PC-3 (cell line): ENCODE measurements at regions not wholly inside any gene's neighbourhood (a gene's known extent, or its start where the extent isn't known, plus 50 kb on each side); places are given as distances from the start of the nearest gene placed in this dataset.

ENCODE experiments used
- ATAC-seq: fragments of 200-7000 bp; cut with Tn5 transposase; 2 replicates; pipeline ENCODE4 v1.9.1; 2020; ENCODE audit warnings: mild to moderate bottlenecking, moderate library complexity
- BruUV-seq: library from RNA; stranded (reverse); fragments of 400-500 nt; replicated peaks from 2 replicates; lab custom pipeline; 2021; lab: Mats Ljungman, UMichigan
- CTCF ChIA-PET: fragments of 300-600 bp; sonication (Branson Sonifier 250); formaldehyde crosslinking; loops from one replicate; lab custom pipeline; 2022; ENCODE audit warnings: antibody characterized with exemption; lab: Charles Lee
- POLR2A ChIA-PET: fragments of 300-600 bp; sonication (Branson Sonifier 250); formaldehyde crosslinking; loops from one replicate; lab custom pipeline; 2022; ENCODE audit warnings: antibody characterized with exemption; ENCODE audit not compliant: unreplicated experiment; lab: Charles Lee
- DNase-seq: peaks from one replicate; pipeline ENCODE4 v3.0.0-alpha.2; 2015
- H2AFZ ChIP-seq: fragments of 300-600 bp; sonication (generic); 2 replicates; pipeline ENCODE4 v1.6.0; 2016; ENCODE audit warnings: antibody characterized with exemption, low read length
- H3F3A ChIP-seq: fragments of 300-600 bp; sonication (generic); one replicate; pipeline ENCODE4 v1.6.0; 2017; ENCODE audit warnings: antibody characterized with exemption, low read length, control low read depth, mild to moderate bottlenecking; ENCODE audit not compliant: unreplicated experiment
- H3K27ac ChIP-seq: fragments of 300-600 bp; sonication (generic); 2 replicates; pipeline ENCODE4 v1.5.1; 2016; ENCODE audit warnings: mild to moderate bottlenecking, low read length
- H3K27me3 ChIP-seq: fragments of 300-600 bp; sonication (generic); 2 replicates; pipeline ENCODE4 v1.6.1; 2016; ENCODE audit warnings: low read length, mixed read lengths
- H3K36me3 ChIP-seq: fragments of 300-600 bp; sonication (generic); 2 replicates; pipeline ENCODE4 v1.6.1; 2016; ENCODE audit warnings: low read depth, mixed run types, low read length, mixed read lengths
- H3K4me1 ChIP-seq: fragments of 300-600 bp; sonication (generic); 2 replicates; pipeline ENCODE4 v1.5.1; 2016; ENCODE audit warnings: low read length; ENCODE audit not compliant: insufficient read depth
- H3K4me2 ChIP-seq: fragments of 300-600 bp; sonication (generic); 2 replicates; pipeline ENCODE4 v1.6.0; 2016; ENCODE audit warnings: low read length
- H3K4me3 ChIP-seq: fragments of 300-600 bp; sonication (generic); 2 replicates; pipeline ENCODE4 v1.5.1; 2016; ENCODE audit warnings: mild to moderate bottlenecking, low read length, mixed read lengths
- H3K79me2 ChIP-seq: fragments of 300-600 bp; sonication (generic); 2 replicates; pipeline ENCODE4 v1.6.1; 2017; ENCODE audit warnings: low read length, mixed read lengths
- H3K9ac ChIP-seq: fragments of 300-600 bp; sonication (generic); 2 replicates; pipeline ENCODE4 v1.6.0; 2016; ENCODE audit warnings: mild to moderate bottlenecking, low read length
- H3K9me2 ChIP-seq: fragments of 300-600 bp; sonication (generic); replicated peaks from 2 replicates; pipeline ENCODE4 v1.6.1; 2016; ENCODE audit warnings: mixed run types, low read length, mixed read lengths
- H3K9me3 ChIP-seq: fragments of 300-600 bp; sonication (generic); 2 replicates; pipeline ENCODE4 v1.6.1; 2016; ENCODE audit warnings: low read length, mixed read lengths
- H4K20me1 ChIP-seq: fragments of 300-600 bp; sonication (generic); 2 replicates; pipeline ENCODE4 v1.6.1; 2016; ENCODE audit warnings: low read length, mixed read lengths
- CTCF ChIP-seq: fragments of 300-600 bp; sonication (generic); conservative IDR thresholded peaks from 2 replicates; pipeline ENCODE4 v1.5.1; 2017; ENCODE audit warnings: antibody characterized with exemption, low read depth, mild to moderate bottlenecking, low read length
- EZH2 ChIP-seq: fragments of 300-600 bp; sonication (generic); IDR thresholded peaks from one replicate; pipeline ENCODE4 v1.6.1; 2017; ENCODE audit warnings: antibody characterized with exemption, mild to moderate bottlenecking, low read length; ENCODE audit not compliant: unreplicated experiment
- EZH2phosphoT487 ChIP-seq: fragments of 300-600 bp; sonication (generic); IDR thresholded peaks from 2 replicates; pipeline ENCODE4 v1.6.1; 2018; ENCODE audit warnings: mild to moderate bottlenecking, antibody characterized with exemption, low read length, borderline replicate concordance
- intact Hi-C: fragments of 100-400 bp; cut with micrococcal nuclease; formaldehyde crosslinking; loops from 2 replicates; pipeline ENCODE4 v1.9.0; 2023

DNA sequence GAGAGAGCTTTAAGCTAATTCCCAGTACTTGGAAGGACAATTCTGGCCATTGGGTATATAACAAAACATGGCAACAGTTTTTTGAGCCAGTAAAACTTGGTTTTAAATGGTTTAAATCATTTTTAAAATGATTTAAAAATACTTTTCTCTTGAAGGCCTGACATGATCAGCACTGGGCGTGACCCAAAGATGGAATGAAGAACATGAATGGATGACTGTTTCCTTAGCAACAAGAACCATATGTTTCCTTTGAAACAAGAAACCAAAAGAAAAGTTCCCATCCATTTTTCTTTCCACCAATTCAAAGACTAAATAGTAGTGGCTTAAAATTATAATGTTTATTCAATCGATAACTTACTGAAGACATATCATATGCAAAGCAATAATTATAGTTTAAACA lies 348.3 kb upstream of the FIGN start:
- no peaks in the 10 kb centered on the region; the same call in none of the 2 replicates for H3K27me3 ChIP-seq
- intact Hi-C loops, result no loop called here
- DNase-seq (no peak), ATAC-seq (no peak)
- no peaks in the 10 kb centered on the region for H3K4me1 ChIP-seq
- TF ChIP-seq EZH2phosphoT487 (no peak), EZH2 (no peak), CTCF (no peak)
- H3K4me3 ChIP-seq, result no peak overlapping the region
- H3K9me2 ChIP-seq, result no peaks in the 10 kb centered on the region
- CTCF ChIA-PET, result no interaction called here
- no peaks in the 10 kb centered on the region for H3K9me3 ChIP-seq
- H2AFZ ChIP-seq, result no peak overlapping the region
- H3K9ac ChIP-seq, result no peak overlapping the region
- POLR2A ChIA-PET, result no interaction called here
- H4K20me1 ChIP-seq, result no peaks in the 10 kb centered on the region
- no TSS peak for BruUV-seq
- no peak overlapping the region for H3K27ac ChIP-seq
- no peaks in the 10 kb centered on the region for H3K36me3 ChIP-seq
- H3K4me2 ChIP-seq, result no peak overlapping the region
- no peaks in the 10 kb centered on the region for H3K79me2 ChIP-seq
- H3F3A ChIP-seq, result no peaks in the 10 kb centered on the region

GRCh38 chr2:164080486-164080885 lies 344.7 kb upstream of the FIGN start:
- Histone ChIP-seq H3F3A (no peaks in the 10 kb centered on the region), H3K4me2 (no peak overlapping the region), H3K4me1 (no peaks in the 10 kb centered on the region), H3K27ac (no peak overlapping the region), H4K20me1 (no peaks in the 10 kb centered on the region), H3K9me2 (no peaks in the 10 kb centered on the region), H3K79me2 (no peaks in the 10 kb centered on the region), H3K9me3 (no peaks in the 10 kb centered on the region), H2AFZ (no peak overlapping the region), H3K36me3 (no peaks in the 10 kb centered on the region), H3K27me3 (peaks cover 5% of the 10 kb centered on the region), H3K9ac (no peak overlapping the region), H3K4me3 (no peak overlapping the region)
- ChIA-PET POLR2A (no interaction called here), CTCF (no interaction called here)
- ATAC-seq (no peak), DNase-seq (no peak)
- TF ChIP-seq EZH2phosphoT487 (no peak), CTCF (no peak), EZH2 (no peak)
- no TSS peak for BruUV-seq
- intact Hi-C loops, result no loop called here

- TF ChIP-seq EZH2phosphoT487 (no peak), CTCF (no peak)
- Histone ChIP-seq H3K79me2 (no peaks in the 10 kb centered on the region), H4K20me1 (no peaks in the 10 kb centered on the region), H3K4me2 (no peak overlapping the region), H3K27me3 (peaks cover 5% of the 10 kb centered on the region), H3K9ac (no peak overlapping the region), H3K4me1 (no peaks in the 10 kb centered on the region), H3K36me3 (no peaks in the 10 kb centered on the region), H2AFZ (no peak overlapping the region), H3K9me2 (no peaks in the 10 kb centered on the region), H3F3A (no peaks in the 10 kb centered on the region), H3K9me3 (no peaks in the 10 kb centered on the region), H3K27ac (no peak overlapping the region), H3K4me3 (no peak overlapping the region)
- intact Hi-C loops, result no loop called here
- DNase-seq (no peak), ATAC-seq (no peak)
- BruUV-seq, result no TSS peak
- ChIA-PET POLR2A (no interaction called here), CTCF (no interaction called here)
Measured at GRCh38 chr2:164079258-164079657, 343.4 kb upstream of the FIGN start.
